GM12801 (cell line): ENCODE measurements at regions not wholly inside any gene's neighbourhood (a gene's known extent, or its start where the extent isn't known, plus 50 kb on each side); places are given as distances from the start of the nearest gene placed in this dataset.

Experiments used
- CTCF ChIP-seq: IDR thresholded peaks from one replicate; pipeline ENCODE4 v1.5.1; 2011; ENCODE audit warnings: control low read depth; ENCODE audit not compliant: insufficient read length; ENCODE audit errors: extremely low read depth

DNA sequence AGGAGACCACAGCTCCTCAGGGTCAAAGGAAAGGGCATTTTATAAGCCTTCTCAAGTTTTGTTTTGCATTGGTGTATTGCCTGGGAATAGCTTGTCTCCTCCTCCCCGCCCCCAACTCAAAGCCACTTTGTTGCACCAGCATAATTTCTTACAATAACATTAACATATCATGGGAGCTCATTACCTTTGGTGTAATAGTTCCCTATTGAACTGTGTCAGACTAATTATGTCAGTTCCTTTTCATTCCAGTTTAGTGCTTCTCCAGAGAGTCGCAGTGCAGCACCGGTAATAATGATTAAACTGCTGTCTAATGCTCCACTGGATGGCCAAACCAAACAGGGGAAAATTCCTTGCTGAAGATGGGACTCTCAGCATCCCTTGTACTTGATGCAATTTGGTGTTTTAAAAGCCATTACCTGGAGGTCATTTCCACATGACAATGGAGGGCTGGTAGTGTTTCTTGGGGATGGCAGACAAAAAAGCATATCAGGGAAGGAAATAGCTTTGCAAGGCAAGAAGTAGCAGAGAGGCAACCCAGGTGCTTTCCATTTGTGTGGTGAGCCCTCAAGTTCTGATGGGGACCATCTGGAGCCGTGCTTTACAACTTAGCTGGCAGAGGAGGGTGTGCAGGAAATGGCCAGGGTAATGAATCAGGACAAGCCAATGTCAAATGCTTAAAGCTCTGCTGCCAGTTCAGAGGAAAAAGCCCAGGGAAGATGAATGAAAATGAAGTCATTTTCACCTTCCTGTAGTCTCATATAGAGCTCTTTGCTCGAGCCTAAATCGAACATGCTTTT, 91.5 kb upstream of the NLRP1 start:
- TF ChIP-seq CTCF: no peak

GRCh38 chr17:5677620-5678019, 93.3 kb upstream of the NLRP1 start:
- no peak for TF ChIP-seq CTCF

- no peak for TF ChIP-seq CTCF
Measured at GRCh38 chr17:5678171-5678570, 93.9 kb upstream of the NLRP1 start.

- no peak for TF ChIP-seq CTCF
Measured at GRCh38 chr17:5680766-5681165, 96.5 kb upstream of the NLRP1 start.

GRCh38 chr17:5683241-5683640, 98.9 kb upstream of the NLRP1 start:
- no peak for TF ChIP-seq CTCF

- no peak for TF ChIP-seq CTCF
Measured at GRCh38 chr17:5686074-5686635, 101.8 kb upstream of the NLRP1 start.

- no peak for TF ChIP-seq CTCF
Measured at GRCh38 chr17:5687646-5688045, 103.3 kb upstream of the NLRP1 start.
